GM12873 (cell line): ENCODE measurements at regions not wholly inside any gene's neighbourhood (a gene's known extent, or its start where the extent isn't known, plus 50 kb on each side); places are given as distances from the start of the nearest gene placed in this dataset.

Source experiments
- CTCF ChIP-seq: IDR thresholded peaks from 2 replicates; pipeline ENCODE4 v1.5.1; 2012; ENCODE audit warnings: low read depth, mild to moderate bottlenecking, moderate library complexity, low read length, control low read depth; ENCODE audit not compliant: insufficient read depth; ENCODE audit errors: missing control alignments

- TF ChIP-seq CTCF, result no peak
Observed at GRCh38 chr2:142200062-142200461, 69.2 kb upstream of the LRP1B start.

GRCh38 chr2:142199073-142199472 is 68.3 kb upstream of the LRP1B start:
- no peak for TF ChIP-seq CTCF

- TF ChIP-seq CTCF, result no peak
Observed at GRCh38 chr2:142190805-142191204, 60.0 kb upstream of the LRP1B start.

GRCh38 chr2:142189501-142189900 is 58.7 kb upstream of the LRP1B start:
- TF ChIP-seq CTCF, result no peak

- no peak for TF ChIP-seq CTCF
Observed at GRCh38 chr2:142188562-142188961, 57.7 kb upstream of the LRP1B start.

- peak; percentile 66 for TF ChIP-seq CTCF
Observed at GRCh38 chr2:142180820-142181533, 50.2 kb upstream of the LRP1B start.
